ENCODE measurements at regions not wholly inside any gene's neighbourhood (a gene's known extent, or its start where the extent isn't known, plus 50 kb on each side); places are given as distances from the start of the nearest gene placed in this dataset.
"Not testable (repeated sequence)": the region's sequence is repeated elsewhere in the genome, so short reads cannot be mapped to it uniquely, and the experiment has no call there.

DNA sequence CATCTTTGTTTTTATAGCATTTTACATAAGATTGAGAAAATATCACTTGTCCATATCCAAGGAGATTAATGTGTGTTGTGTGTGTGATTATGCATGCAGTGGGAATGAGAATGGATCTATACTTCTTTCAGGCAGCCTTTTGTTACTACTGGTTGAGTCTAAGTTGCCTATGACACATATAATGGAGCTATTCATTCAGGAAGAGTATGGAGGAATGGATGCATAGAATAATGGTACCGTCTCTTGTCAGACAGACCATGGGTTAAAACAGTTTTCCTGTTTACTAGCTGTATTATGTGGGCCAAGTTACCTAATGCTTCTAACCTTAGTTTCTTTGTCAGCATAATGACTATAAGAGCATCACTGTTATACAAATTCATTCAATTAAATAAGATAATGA, 155.4 kb upstream of the KYNU start:
- no peaks in the 10 kb centered on the region for H3K27me3 ChIP-seq (ENCODE audit: low read length)
- no peak overlapping the region for H2AFZ ChIP-seq (ENCODE audit: low read length)
- no peaks in the 10 kb centered on the region for H4K20me1 ChIP-seq (ENCODE audit: insufficient read depth, low read depth, low read length)
- no peaks in the 10 kb centered on the region for H3K9me2 ChIP-seq (replicated peaks; ENCODE audit: insufficient read depth, low read length)
- DNase-seq = no peak
- no peaks in the 10 kb centered on the region for H3K4me1 ChIP-seq (ENCODE audit: low read length)
- H3K4me2 ChIP-seq (ENCODE audit: low read depth, low read length, poor library complexity, severe bottlenecking) = no peak overlapping the region
- no peaks in the 10 kb centered on the region for H3K36me3 ChIP-seq (ENCODE audit: insufficient read depth, low read length)
- H3K9ac ChIP-seq (ENCODE audit: low read length) = no peak overlapping the region
- no peak overlapping the region for H3K27ac ChIP-seq (ENCODE audit: low read length)
- no peaks in the 10 kb centered on the region for H3K9me3 ChIP-seq (ENCODE audit: low read length)
- no peaks in the 10 kb centered on the region for H3K79me2 ChIP-seq (ENCODE audit: low read length)
- H3K4me3 ChIP-seq (ENCODE audit: low read length) = no peak overlapping the region

- H3K4me1 ChIP-seq (ENCODE audit: low read length) = no peaks in the 10 kb centered on the region
- H3K9me2 ChIP-seq (replicated peaks; ENCODE audit: insufficient read depth, low read length) = no peaks in the 10 kb centered on the region
- H3K4me2 ChIP-seq (ENCODE audit: low read depth, low read length, poor library complexity, severe bottlenecking) = no peak overlapping the region
- H3K27ac ChIP-seq (ENCODE audit: low read length) = no peak overlapping the region
- no peaks in the 10 kb centered on the region for H3K36me3 ChIP-seq (ENCODE audit: insufficient read depth, low read length)
- H4K20me1 ChIP-seq (ENCODE audit: insufficient read depth, low read depth, low read length) = no peaks in the 10 kb centered on the region
- H3K9ac ChIP-seq (ENCODE audit: low read length) = no peak overlapping the region
- DNase-seq = no peak
- no peaks in the 10 kb centered on the region for H3K9me3 ChIP-seq (ENCODE audit: low read length)
- H3K4me3 ChIP-seq (ENCODE audit: low read length) = no peak overlapping the region
- H3K79me2 ChIP-seq (ENCODE audit: low read length) = no peaks in the 10 kb centered on the region
- no peaks in the 10 kb centered on the region for H3K27me3 ChIP-seq (ENCODE audit: low read length)
- H2AFZ ChIP-seq (ENCODE audit: low read length) = no peak overlapping the region
Observed at GRCh38 chr2:142721015-142721414, 156.4 kb upstream of the KYNU start.

GRCh38 chr2:142718576-142719155, 158.8 kb upstream of the KYNU start:
- H3K9me3 ChIP-seq (ENCODE audit: low read length) = no peaks in the 10 kb centered on the region
- H3K4me3 ChIP-seq (ENCODE audit: low read length) = no peak overlapping the region
- H4K20me1 ChIP-seq (ENCODE audit: insufficient read depth, low read depth, low read length) = no peaks in the 10 kb centered on the region
- H3K79me2 ChIP-seq (ENCODE audit: low read length) = no peaks in the 10 kb centered on the region
- no peak overlapping the region for H3K27ac ChIP-seq (ENCODE audit: low read length)
- H3K9me2 ChIP-seq (replicated peaks; ENCODE audit: insufficient read depth, low read length) = no peaks in the 10 kb centered on the region
- no peak overlapping the region for H3K4me2 ChIP-seq (ENCODE audit: low read depth, low read length, poor library complexity, severe bottlenecking)
- no peak overlapping the region for H2AFZ ChIP-seq (ENCODE audit: low read length)
- H3K27me3 ChIP-seq (ENCODE audit: low read length) = no peaks in the 10 kb centered on the region
- DNase-seq = no peak
- no peaks in the 10 kb centered on the region for H3K36me3 ChIP-seq (ENCODE audit: insufficient read depth, low read length)
- no peaks in the 10 kb centered on the region for H3K4me1 ChIP-seq (ENCODE audit: low read length)
- H3K9ac ChIP-seq (ENCODE audit: low read length) = no peak overlapping the region

GRCh38 chr2:142716463-142717242, 160.8 kb upstream of the KYNU start:
- Histone ChIP-seq H3K4me1 (ENCODE audit: low read length) (no peaks in the 10 kb centered on the region), H3K27me3 (ENCODE audit: low read length) (no peaks in the 10 kb centered on the region), H3K79me2 (ENCODE audit: low read length) (no peaks in the 10 kb centered on the region), H3K4me3 (ENCODE audit: low read length) (no peak overlapping the region), H3K9ac (ENCODE audit: low read length) (no peak overlapping the region), H3K9me3 (ENCODE audit: low read length) (no peaks in the 10 kb centered on the region), H3K9me2 (replicated peaks; ENCODE audit: insufficient read depth, low read length) (no peaks in the 10 kb centered on the region), H3K36me3 (ENCODE audit: insufficient read depth, low read length) (no peaks in the 10 kb centered on the region), H4K20me1 (ENCODE audit: insufficient read depth, low read depth, low read length) (no peaks in the 10 kb centered on the region), H3K4me2 (ENCODE audit: low read depth, low read length, poor library complexity, severe bottlenecking) (no peak overlapping the region), H2AFZ (ENCODE audit: low read length) (no peak overlapping the region), H3K27ac (ENCODE audit: low read length) (no peak overlapping the region)
- no peak for DNase-seq

GRCh38 chr2:142714600-142714999, 162.9 kb upstream of the KYNU start:
- Histone ChIP-seq H3K4me2 (ENCODE audit: low read depth, low read length, poor library complexity, severe bottlenecking) (no peak overlapping the region), H3K27me3 (ENCODE audit: low read length) (no peaks in the 10 kb centered on the region)

GRCh38 chr2:142710336-142710735, 167.1 kb upstream of the KYNU start:
- DNase-seq = no peak
- Histone ChIP-seq H3K27ac (ENCODE audit: low read length) (no peak overlapping the region), H3K9me3 (ENCODE audit: low read length) (no peaks in the 10 kb centered on the region)

More at GRCh38 chr2:142714600-142714999, 162.9 kb upstream of the KYNU start:
- Histone ChIP-seq H3K36me3 (ENCODE audit: insufficient read depth, low read length) (no peaks in the 10 kb centered on the region), H3K79me2 (ENCODE audit: low read length) (no peaks in the 10 kb centered on the region), H3K4me1 (ENCODE audit: low read length) (no peaks in the 10 kb centered on the region), H3K9ac (ENCODE audit: low read length) (no peak overlapping the region), H3K27ac (ENCODE audit: low read length) (no peak overlapping the region), H3K9me3 (ENCODE audit: low read length) (no peaks in the 10 kb centered on the region), H2AFZ (ENCODE audit: low read length) (no peak overlapping the region), H3K4me3 (ENCODE audit: low read length) (no peak overlapping the region), H3K9me2 (replicated peaks; ENCODE audit: insufficient read depth, low read length) (no peaks in the 10 kb centered on the region), H4K20me1 (ENCODE audit: insufficient read depth, low read depth, low read length) (no peaks in the 10 kb centered on the region)
- no peak for DNase-seq

DNA sequence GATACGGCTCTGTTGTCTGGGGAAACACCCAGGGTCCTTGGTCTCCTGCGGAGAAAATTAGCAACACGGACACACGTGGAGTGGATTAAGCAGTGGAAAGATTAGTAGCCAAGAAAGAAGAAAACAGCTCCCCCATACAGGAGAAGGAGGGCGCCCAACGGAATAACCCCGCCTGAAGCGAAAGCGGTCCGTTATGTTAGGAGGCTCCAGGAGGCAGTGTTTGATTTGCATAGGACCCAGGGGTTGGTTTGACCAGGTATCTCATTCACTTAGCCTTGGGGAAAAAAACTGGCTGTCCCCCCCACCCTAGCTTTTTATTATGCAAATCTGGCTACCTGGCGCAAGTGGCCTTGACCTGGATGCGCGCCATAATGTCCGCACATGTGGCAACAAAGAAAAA, 170.1 kb upstream of the KYNU start:
- no peak for DNase-seq
- no peak overlapping the region for H2AFZ ChIP-seq (ENCODE audit: low read length)
- no peak overlapping the region for H3K27ac ChIP-seq (ENCODE audit: low read length)
- no peak overlapping the region for H3K4me2 ChIP-seq (ENCODE audit: low read depth, low read length, poor library complexity, severe bottlenecking)
- H3K4me1 ChIP-seq (ENCODE audit: low read length) = no peaks in the 10 kb centered on the region
- no peaks in the 10 kb centered on the region for H4K20me1 ChIP-seq (ENCODE audit: insufficient read depth, low read depth, low read length)
- H3K27me3 ChIP-seq (ENCODE audit: low read length) = no peaks in the 10 kb centered on the region
- no peaks in the 10 kb centered on the region for H3K79me2 ChIP-seq (ENCODE audit: low read length)
- H3K36me3 ChIP-seq (ENCODE audit: insufficient read depth, low read length) = no peaks in the 10 kb centered on the region
- H3K9me2 ChIP-seq (replicated peaks; ENCODE audit: insufficient read depth, low read length) = no peaks in the 10 kb centered on the region
- H3K9me3 ChIP-seq (ENCODE audit: low read length) = no peaks in the 10 kb centered on the region
- H3K9ac ChIP-seq (ENCODE audit: low read length) = no peak overlapping the region
- H3K4me3 ChIP-seq (ENCODE audit: low read length) = no peak overlapping the region

More at GRCh38 chr2:142710336-142710735, 167.1 kb upstream of the KYNU start:
- Histone ChIP-seq H3K27me3 (ENCODE audit: low read length) (no peaks in the 10 kb centered on the region), H3K4me2 (ENCODE audit: low read depth, low read length, poor library complexity, severe bottlenecking) (no peak overlapping the region), H4K20me1 (ENCODE audit: insufficient read depth, low read depth, low read length) (no peaks in the 10 kb centered on the region), H3K4me1 (ENCODE audit: low read length) (no peaks in the 10 kb centered on the region), H3K79me2 (ENCODE audit: low read length) (no peaks in the 10 kb centered on the region), H3K9ac (ENCODE audit: low read length) (no peak overlapping the region), H3K36me3 (ENCODE audit: insufficient read depth, low read length) (no peaks in the 10 kb centered on the region), H3K9me2 (replicated peaks; ENCODE audit: insufficient read depth, low read length) (no peaks in the 10 kb centered on the region), H3K4me3 (ENCODE audit: low read length) (no peak overlapping the region), H2AFZ (ENCODE audit: low read length) (no peak overlapping the region)

- not testable (repeated sequence) for H3K9me3 ChIP-seq (ENCODE audit: low read length); DNase-seq; H3K9me2 ChIP-seq (replicated peaks; ENCODE audit: insufficient read depth, low read length); H3K4me1 ChIP-seq (ENCODE audit: low read length); H3K4me2 ChIP-seq (ENCODE audit: low read depth, low read length, poor library complexity, severe bottlenecking); H4K20me1 ChIP-seq (ENCODE audit: insufficient read depth, low read depth, low read length); H2AFZ ChIP-seq (ENCODE audit: low read length); H3K36me3 ChIP-seq (ENCODE audit: insufficient read depth, low read length); H3K27ac ChIP-seq (ENCODE audit: low read length); H3K4me3 ChIP-seq (ENCODE audit: low read length); H3K27me3 ChIP-seq (ENCODE audit: low read length); H3K9ac ChIP-seq (ENCODE audit: low read length); H3K79me2 ChIP-seq (ENCODE audit: low read length)
Observed at GRCh38 chr2:142702397-142702796, 175.1 kb upstream of the KYNU start.

Data from Karpas-422 (cell line).